ENCODE measurements at regions not wholly inside any gene's neighbourhood (a gene's known extent, or its start where the extent isn't known, plus 50 kb on each side); places are given as distances from the start of the nearest gene placed in this dataset.

DNA sequence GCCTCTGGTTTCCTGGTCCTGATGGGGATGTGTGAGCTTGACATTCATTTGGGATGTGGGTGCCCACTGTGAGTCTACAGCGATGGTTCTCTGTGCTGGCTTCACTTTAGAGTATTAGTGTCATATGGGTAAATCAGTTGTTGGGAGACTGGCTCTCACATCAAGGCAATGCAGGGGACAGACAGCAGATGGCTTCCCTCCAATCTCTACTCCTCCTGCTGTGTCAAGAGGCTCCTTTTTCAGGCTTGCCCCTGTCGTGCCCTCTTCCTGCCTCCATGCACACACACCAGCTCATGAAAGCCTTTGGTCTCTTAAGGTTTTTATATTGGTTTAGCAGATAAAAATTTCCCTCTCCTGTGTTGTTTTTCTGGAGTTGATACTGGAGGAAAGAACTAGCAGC is 315.6 kb downstream of the RDH14 start:
- DNase-seq: no peak

DNA sequence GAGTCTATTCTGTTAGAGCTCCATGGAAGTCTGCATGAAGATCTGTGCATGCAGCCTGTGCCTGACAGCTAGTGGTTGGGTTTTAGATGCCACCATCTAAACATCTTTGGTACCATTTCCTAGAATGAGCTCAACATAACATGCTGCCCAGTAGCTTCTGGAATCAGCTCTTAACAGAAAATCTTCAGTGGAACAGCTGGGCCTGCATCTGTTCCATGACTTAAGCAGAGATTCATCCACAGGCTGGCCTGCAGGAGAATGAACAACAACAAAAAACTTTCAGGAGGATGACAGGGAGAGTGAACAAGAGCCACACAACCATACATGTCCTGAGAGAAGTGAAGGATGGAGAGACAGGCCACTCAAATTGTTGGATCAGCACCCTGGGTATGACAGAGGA is 316.6 kb downstream of the RDH14 start:
- DNase-seq: no peak

DNA sequence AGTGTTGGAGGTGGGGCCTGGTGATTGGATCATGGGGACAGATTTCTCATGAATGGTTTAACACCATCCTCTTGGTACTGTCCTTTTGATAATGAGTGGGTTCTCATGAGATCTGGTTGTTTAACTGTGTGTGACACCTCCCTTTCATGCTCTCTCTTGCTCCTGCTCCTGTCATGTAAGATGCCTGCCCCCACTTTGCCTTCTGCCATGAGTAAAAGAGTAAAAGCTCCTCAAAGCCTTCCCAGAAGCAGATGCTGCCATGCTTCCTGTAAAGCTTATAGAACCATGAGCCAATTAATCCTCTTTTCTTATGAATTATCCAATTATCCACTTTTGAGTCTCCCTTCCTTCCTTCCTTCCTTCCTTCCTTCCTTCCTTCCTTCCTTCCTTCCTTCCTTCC is 317.7 kb downstream of the RDH14 start:
- DNase-seq: no peak

DNA sequence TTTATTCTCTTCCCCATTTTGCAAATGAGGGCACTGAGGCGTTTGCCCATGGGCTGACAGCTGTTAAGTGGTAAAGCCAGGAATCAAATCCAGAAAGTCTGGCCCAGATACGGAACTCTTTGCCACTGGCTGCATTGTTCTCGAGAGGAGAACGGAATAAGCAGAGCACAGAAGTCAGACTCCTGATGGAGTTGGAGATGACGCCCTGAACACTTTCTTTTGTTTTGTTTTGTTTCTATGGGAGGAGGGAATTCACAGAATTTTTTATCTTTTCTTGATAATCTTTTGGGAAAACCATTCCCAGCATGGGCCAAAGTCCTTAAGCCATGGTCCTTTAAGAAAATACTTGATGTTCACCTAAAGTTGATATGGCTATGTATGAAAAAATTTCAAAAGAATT is 322.2 kb downstream of the RDH14 start:
- no peak for DNase-seq

DNA sequence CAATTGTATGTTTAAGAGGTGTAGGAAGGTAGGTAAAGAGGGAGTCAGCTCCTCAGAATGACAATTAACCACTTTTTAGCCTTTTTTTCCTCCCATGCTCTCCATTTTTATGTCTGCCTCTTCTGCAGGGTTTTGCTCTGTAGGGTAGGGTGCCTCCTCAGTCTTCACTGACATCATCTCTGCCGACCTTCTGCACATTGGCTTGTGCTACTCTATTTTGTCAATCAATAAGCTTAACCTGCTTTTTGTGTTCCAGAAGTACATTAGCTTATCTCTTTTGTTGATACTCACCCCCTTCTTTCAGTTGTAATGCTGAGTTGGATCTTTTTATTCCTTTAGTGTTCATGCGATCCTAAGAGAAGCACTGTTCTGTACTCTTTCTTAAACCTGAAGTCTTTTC is 323.2 kb downstream of the RDH14 start:
- DNase-seq: no peak

DNA sequence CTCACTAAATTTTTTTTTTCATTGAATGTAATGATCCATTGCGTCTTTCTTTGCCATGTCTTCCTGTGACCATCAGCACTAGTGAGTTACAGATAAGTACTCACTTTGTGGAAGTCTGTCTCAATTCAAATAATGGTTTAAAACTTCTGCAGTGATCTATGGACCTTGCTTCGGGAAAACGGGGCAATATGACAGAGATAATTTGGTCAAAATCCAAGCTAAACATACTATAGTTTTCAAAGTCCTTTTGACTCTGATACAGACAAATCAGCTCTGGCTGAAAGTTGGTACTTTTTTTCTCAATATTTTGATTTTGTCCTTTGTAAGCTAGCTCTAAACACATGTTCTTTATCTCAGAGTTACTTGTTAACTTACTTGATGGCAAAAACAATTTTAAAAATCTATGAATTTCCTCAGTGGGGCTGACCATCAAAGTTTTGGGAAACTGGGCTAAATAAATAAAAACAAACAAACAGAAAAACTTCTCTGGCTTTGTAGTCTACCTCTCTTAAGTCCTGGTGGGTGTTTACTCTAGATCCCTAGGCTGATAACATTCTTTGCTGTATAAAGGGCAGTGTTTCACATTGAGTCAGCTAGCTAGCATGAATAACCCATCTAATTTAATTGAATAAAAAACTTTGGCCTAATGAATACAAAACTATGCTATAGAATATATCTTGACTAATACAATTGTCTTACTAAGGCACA is 327.6 kb downstream of the RDH14 start:
- DNase-seq: no peak

DNA sequence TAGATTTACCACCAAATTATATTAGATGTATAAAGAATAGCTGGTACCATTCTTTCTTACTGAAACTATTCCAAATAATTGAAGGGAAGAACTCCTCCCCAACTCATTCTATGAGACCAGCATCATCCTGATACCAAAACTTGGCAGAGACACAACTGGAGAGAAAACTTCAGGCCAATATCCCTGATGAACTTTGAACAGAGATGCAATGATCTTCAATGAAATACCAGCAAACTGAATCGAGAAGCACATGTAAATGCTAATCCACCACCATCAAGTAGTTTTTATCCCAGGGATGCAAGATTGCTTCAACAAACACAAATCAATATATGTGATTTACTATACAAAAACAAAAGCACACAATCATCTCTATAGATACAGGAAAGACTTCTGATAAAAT is 329.8 kb downstream of the RDH14 start:
- no peak for DNase-seq

DNA sequence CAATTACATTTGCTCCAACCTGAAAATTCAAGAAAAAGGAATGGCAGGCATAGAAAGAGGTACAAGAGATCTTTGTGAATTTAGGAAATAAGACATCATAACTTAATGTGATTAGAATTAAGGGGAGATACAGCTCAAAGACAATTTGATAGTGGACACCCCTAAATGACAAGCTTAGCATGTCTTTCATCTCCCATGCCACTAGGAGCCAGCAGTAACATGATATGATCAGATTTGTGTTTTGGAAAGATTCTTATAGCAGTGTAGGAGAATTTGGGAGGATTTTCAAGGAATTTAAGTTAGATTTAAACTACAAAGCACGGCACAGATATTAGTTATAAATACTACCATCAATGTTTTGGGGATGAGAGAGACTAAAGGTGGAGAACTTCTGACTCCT is 340.8 kb downstream of the RDH14 start:
- DNase-seq: no peak

DNA sequence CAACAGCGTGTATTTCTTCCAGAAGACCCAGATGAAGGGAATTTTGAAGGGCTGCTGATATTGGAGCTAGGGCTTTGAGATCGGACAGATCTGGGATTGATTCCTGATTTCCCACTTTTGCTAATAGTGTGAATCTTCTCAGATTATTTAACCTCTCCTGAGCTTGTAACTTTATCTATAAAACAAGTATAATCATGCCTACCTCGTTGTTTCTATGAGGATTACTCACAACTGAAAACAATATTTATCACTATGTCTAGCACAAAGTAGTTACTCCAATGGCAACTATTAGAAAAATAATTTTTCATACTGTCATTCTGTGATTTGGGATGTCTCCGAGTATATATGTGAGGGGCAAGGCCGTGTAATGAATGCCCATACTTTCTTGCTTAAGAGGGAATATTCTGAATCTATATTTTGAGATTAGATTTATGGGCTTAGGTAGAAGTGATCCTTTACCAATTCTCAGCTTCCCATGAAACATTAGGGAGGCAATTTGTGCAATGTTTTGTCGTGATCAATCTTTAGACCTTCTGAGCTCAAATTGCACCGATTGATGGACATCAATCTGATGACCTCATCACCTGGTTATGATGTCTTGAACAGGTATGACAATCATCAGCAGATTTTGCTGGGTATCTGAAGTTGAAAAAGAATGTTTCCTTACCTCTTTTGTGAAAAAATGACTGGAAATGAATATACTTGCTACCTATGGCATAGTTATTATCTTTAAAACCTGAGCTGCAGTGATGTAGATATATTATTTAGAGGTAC is 339.9 kb downstream of the KCNS3 start:
- no peak for DNase-seq

DNA sequence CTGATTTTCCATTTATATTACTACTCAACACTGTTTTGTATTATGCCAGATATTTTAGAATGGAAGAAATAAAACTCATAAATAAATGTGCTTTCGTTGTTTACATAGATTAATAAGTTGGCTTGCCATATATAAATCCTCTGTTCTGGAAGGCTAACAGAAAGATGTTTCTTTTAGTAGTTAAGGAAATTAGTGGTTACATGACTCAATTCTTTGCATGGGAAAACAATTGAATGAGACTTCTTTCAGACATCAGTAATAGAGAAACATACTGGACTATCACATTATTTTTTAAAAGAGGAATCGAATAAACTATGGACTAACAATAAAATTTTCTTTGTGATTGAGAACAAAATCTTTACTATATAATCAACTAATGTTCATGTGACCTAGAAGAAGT is 336.5 kb downstream of the KCNS3 start:
- DNase-seq: no peak

DNA sequence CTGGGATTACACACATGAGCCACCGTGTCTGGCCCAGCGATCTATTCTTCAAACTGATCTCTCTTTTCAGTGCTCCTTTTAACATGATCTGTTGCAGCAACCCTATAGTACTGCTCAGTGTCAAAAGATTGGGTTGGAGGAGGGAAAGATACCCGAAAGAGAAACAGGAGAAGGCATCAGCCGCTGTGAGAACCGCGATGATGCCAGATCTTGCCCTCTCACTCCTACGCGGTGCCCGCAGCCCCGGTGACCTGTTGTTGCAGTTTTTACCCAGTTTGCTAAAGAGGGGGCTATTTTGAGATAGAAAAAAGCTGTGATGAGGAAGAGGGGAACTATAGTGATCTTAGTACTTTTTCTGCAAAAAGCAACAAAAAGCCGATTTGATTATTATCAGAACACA is 335.5 kb downstream of the KCNS3 start:
- no peak for DNase-seq

DNA sequence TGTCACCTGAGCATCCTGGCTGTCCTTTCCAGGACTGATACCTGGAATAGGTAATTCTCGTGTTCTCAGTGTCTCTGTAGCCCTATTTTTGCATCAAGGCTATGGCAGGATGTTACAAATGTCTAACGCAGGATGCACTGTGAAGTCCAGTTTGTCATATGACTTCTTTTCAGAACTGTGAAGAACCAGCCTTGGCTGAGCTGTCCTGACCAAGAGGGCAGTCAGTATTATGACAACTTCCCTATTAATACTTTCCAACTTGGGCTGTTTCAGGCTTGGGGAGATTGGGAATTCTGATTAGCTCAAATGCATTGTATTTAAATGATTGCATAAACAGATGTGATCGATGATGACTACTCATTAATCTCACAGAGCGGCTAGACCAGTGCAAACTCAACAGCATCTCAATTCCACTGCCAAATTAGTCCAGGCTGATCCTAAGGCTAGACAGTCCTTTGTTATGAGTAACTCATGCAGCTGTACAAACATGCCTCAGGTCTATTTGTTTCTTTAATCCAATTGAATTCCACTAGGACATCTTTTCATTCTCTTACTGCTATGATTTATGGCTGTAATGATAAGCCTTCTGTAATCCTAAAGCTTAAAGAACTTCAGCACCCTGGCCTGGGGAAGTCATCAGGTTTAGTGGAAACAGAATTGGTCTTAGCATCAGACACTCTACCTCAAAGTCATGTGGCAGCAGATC is 331.6 kb downstream of the KCNS3 start:
- no peak for DNase-seq

DNA sequence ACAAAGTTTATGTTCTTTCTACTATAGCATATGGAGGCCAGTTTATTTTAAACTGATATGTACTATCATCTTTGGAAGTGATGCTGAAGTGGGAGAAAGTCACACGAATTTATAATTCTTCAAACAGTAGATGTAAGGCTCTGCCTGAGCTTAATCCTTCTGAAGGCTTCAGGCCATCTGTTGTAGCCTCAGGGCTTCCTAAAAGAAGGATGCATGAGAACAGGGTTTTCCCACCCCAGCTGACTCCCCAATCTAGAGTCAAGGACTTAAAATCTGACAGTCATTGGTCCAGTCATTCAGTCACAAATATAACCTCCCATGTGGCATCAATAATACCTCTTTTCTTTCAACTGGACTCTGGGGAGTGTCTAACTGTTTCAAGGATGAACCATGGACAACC is 330.5 kb downstream of the KCNS3 start:
- DNase-seq: no peak

DNA sequence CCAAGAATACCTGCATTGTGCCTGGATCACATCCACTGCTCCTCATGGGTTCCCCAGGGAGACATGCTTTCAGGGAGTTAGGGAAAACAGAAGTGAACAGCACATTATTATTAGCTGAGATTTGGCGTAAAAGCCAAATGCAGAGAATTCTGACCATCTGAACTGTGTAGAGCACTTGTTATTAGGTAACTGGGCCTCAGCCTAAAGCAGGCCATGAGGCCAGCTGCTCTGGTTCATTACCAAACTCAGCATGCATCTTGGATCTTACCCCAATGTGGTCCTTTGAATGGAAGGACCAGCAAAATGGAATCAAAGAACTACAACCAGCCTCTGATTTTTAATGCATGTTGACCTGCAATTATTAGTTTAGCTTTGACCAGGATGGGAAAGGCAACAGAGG is 322.3 kb downstream of the KCNS3 start:
- no peak for DNase-seq

DNA sequence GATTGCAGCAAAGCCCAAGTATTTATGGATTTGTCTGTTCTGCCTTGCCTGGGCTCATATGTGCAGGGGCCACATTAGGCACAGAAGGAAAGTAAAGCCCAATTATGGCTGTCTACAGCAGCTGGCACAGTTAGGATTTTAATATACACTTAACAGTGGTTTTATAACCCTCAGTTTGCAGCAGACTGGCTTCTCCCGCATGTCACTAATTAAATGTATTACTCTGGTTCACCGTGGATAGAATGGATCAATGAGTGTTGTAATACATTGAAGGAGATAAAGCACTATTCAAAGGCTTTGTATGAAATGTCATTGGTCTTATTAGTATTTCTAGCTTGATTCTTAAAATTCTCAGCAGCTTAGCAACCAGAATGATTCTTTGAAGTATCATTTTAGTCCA is 320.2 kb downstream of the KCNS3 start:
- DNase-seq: no peak

DNA sequence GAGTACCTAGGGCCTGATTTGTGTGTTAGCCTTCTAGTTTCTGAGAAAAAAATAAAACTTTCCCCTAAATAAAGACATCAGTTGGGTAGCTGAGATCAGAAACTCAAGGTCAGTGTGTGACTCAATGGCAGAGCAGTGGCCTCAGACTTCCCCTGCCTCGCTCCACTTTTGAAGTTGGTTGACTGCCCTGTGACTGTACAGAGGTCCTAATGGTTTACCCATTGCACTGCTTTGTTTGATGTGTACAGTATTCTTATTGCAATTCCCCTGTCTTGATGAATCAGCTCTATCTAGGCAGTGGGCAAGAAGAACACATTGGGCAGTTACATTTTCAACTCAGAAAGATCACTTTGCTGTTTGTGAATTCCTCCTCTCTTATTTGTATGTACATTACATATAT is 315.7 kb downstream of the KCNS3 start:
- no peak for DNase-seq

DNA sequence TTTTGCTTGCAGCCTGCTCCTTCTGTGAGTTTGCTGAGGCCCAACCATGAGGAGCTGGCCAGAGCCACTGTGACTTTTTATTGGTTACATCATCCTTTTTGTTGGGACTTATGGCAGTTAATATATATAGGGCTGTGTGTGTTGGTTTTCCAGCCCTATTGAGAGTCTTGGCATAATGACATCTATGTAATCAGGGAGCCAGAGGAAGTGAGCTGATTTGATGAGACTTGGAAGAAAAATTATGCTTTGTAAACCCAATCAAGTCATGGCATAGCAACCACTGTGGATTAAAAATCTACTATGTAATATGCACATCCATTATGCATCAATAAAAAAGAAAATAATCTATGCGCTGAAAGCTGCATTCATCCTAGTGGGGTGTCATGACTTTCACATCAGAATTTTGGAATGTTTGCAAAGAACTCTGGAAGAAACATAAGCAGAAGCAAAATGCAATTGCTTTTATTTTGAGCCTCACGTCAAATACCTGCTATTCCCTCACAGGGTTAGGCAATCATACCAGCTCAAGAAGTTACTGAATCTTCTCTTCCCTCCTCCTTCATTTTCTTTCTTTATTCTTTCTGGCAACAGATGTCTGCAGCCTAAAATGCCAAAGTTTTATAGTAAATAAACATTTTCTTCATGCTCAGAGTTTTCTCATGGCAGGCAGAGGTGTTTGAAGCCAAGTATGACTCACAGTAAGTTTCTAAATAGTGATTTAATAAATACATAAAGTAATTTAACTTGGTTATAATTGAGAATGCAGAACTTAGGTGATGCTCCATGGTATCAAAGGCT is 308.5 kb downstream of the KCNS3 start:
- DNase-seq: no peak

DNA sequence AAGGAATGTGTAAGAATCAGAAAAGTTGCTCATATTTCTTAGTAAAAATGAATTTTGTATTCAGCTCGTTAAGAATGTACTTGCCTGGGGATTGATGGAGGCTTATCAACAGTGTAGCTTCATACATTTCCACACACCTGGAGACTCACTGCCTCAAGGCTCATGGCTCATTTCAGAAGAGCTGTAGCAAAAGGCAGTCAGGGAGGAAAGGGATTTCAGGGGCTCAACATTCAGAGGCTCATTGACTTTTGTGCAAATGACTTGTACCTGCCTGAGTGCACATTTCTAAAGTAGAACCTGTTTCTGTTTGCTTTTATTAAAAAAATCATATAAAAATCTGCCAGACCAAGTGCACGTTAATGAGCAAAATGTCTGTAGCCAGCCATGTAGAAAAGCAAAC is 304.4 kb downstream of the KCNS3 start:
- DNase-seq: no peak

DNA sequence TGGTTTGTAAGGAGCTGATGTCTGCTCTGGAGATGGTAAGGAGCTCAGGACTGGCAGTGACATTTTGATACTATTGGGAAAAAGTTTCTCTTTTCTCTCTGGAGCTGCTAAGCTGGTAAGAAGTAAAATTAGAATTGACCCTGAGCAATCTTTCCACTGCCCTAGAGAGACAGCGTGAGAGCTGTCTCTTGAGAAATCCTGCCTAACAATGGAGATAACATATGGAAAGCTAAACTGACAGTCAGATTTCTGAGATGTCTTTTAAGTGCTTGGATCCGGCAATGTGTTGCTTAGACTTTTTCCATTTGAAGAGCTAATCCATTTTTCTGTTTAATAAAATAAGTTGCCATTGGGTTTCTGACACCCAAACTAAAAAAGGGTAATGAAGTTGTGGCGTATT is 302.4 kb downstream of the KCNS3 start:
- no peak for DNase-seq

DNA sequence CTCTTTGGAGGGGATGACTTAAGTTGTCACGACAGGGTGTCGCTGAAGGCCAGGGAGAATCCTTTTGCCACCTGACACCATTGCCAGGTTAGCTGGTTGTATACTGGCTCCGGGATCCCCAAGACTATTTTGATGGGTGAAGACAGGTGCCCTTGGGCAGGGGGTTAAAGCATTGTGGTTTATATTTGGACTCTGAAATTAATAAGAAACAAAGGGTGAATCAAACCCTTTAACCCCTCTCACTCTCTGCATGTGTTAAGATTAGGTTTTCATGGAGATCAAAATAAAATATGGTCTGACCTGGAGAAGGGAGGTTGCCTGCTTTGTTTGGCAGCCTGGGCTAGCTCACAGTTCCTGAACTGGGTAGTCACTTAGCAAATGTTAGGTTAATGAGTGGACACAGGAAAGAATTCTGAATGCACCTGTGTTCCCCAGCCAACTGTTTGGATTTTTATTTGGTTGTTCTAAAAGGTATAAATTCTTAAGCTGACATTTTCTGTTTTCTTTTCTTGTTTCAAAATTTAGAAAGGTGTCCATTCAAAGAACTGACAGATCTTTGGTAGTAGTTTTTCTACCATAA is 301.7 kb downstream of the KCNS3 start:
- no peak for DNase-seq

DNA sequence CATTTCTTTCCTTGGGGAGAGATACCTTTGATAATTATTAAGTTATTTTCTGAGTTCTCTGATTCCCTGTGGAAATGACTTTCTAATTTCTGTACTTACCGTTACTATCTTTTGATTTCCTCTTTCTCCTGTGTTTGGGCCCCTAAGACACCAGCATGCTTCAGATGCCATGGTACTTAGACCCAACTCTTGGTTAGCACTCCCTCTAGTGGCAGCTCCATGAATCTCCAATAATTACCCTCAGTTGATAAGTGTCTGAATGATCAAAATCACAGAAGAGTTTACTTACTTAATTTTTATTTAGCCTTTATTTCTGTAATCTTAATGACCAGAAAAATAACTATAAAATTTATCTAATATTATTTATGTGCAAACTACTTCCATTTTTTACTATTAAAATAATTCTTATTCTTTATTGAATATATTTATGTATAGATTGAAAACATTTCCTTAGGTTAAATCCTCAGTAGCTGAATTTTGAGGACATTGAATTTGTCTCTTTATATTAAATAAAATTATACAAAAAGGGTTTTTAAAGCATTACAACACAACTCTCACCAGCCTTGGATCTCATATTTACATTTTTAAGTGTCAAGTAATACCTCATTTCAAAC is 300.4 kb downstream of the KCNS3 start:
- DNase-seq: peak; percentile 10

DNA sequence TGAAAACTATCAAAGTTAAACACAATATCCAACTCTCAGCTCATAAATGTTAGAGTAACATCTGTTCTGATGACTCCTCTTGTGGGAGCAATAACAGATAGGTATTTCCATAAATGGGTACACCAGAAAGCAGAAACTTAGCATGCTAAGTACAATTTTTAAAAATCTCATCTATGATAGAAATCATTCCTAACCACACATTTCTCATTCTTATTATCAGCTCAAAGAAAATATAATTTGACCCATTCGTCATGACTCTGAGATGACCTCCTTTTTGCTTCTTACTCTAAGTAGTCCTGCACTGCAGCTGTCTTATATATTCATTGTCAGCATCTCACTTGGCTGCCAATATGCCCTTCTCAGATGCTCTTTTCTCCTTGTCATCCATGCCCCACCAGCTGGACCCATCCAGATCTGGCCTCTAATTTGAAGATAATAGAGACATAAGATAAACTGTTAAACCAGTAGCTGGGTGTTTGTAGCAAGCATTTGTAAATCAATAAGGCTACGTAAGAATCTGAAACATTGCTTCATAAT is 298.3 kb downstream of the KCNS3 start:
- no peak for DNase-seq

All from NCI-H2081 treated with DMSO at 0.1 percent for 48 hours (cell line).